HEK293 (cell line): ENCODE measurements at regions not wholly inside any gene's neighbourhood (a gene's known extent, or its start where the extent isn't known, plus 50 kb on each side); places are given as distances from the start of the nearest gene placed in this dataset.

Experiments
- ZNF26 ChIP-seq: fragments of 450-650 bp; formaldehyde crosslinking; IDR thresholded peaks from 2 replicates; pipeline ENCODE4 v1.5.1; 2016; ENCODE audit warnings: missing biosample characterization, missing genetic modification characterization
- ZNF776 ChIP-seq: fragments of 450-650 bp; formaldehyde crosslinking; IDR thresholded peaks from 2 replicates; pipeline ENCODE4 v1.5.0; 2017; ENCODE audit warnings: missing biosample characterization, missing genetic modification characterization, borderline replicate concordance
- TF ChIP-seq, protein P1 (sequence below): fragments of 450-650 bp; formaldehyde crosslinking; IDR thresholded peaks from 2 replicates; pipeline ENCODE4 v1.5.1; 2016; ENCODE audit warnings: missing biosample characterization, missing genetic modification characterization
- TF ChIP-seq, protein P2 (sequence below): fragments of 450-650 bp; formaldehyde crosslinking; IDR thresholded peaks from 2 replicates; pipeline ENCODE4 v1.5.1; 2016; ENCODE audit warnings: missing biosample characterization, missing genetic modification characterization

DNA sequence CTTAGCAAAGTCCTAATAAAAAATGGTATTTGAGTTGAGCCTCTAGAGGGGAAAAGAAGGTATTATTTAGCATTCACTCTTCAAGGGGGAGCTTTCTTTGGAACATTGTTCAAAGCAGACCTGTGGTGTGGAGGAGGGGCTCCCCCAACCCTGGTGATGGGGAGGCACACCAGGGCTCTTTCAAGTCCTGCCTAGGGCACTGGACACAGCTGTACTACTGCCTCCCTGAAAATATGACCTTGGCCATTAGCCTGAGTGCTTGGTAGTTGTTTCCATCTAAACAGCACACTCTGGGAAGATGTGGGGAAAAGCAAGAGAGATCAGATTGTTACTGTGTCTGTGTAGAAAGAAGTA, 215.1 kb upstream of the CNR1 start:
- TF ChIP-seq, protein P1, sequence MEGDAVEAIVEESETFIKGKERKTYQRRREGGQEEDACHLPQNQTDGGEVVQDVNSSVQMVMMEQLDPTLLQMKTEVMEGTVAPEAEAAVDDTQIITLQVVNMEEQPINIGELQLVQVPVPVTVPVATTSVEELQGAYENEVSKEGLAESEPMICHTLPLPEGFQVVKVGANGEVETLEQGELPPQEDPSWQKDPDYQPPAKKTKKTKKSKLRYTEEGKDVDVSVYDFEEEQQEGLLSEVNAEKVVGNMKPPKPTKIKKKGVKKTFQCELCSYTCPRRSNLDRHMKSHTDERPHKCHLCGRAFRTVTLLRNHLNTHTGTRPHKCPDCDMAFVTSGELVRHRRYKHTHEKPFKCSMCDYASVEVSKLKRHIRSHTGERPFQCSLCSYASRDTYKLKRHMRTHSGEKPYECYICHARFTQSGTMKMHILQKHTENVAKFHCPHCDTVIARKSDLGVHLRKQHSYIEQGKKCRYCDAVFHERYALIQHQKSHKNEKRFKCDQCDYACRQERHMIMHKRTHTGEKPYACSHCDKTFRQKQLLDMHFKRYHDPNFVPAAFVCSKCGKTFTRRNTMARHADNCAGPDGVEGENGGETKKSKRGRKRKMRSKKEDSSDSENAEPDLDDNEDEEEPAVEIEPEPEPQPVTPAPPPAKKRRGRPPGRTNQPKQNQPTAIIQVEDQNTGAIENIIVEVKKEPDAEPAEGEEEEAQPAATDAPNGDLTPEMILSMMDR (tag by site-specific recombination), result no peak
- TF ChIP-seq ZNF776 (tag by site-specific recombination), result no peak
- TF ChIP-seq, protein P2, sequence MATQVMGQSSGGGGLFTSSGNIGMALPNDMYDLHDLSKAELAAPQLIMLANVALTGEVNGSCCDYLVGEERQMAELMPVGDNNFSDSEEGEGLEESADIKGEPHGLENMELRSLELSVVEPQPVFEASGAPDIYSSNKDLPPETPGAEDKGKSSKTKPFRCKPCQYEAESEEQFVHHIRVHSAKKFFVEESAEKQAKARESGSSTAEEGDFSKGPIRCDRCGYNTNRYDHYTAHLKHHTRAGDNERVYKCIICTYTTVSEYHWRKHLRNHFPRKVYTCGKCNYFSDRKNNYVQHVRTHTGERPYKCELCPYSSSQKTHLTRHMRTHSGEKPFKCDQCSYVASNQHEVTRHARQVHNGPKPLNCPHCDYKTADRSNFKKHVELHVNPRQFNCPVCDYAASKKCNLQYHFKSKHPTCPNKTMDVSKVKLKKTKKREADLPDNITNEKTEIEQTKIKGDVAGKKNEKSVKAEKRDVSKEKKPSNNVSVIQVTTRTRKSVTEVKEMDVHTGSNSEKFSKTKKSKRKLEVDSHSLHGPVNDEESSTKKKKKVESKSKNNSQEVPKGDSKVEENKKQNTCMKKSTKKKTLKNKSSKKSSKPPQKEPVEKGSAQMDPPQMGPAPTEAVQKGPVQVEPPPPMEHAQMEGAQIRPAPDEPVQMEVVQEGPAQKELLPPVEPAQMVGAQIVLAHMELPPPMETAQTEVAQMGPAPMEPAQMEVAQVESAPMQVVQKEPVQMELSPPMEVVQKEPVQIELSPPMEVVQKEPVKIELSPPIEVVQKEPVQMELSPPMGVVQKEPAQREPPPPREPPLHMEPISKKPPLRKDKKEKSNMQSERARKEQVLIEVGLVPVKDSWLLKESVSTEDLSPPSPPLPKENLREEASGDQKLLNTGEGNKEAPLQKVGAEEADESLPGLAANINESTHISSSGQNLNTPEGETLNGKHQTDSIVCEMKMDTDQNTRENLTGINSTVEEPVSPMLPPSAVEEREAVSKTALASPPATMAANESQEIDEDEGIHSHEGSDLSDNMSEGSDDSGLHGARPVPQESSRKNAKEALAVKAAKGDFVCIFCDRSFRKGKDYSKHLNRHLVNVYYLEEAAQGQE (tag by site-specific recombination), result no peak
- no peak for TF ChIP-seq ZNF26 (tag by site-specific recombination)
